ENCODE measurements at regions not wholly inside any gene's neighbourhood (a gene's known extent, or its start where the extent isn't known, plus 50 kb on each side); places are given as distances from the start of the nearest gene placed in this dataset.
"Not testable (repeated sequence)": the region's sequence is repeated elsewhere in the genome, so short reads cannot be mapped to it uniquely, and the experiment has no call there.

GRCh38 chr9:63912451-63912850, 1372.6 kb downstream of the FOXD4L5 start:
- DNase-seq, result not testable (repeated sequence)

- DNase-seq, result not testable (repeated sequence)
Measured at GRCh38 chr9:63909076-63909475, 1375.9 kb downstream of the FOXD4L5 start.

- not testable (repeated sequence) for DNase-seq
Measured at GRCh38 chr9:63899637-63900190, 1385.3 kb downstream of the FOXD4L5 start.

GRCh38 chr9:63881386-63881785, 1403.6 kb downstream of the FOXD4L5 start:
- not testable (repeated sequence) for DNase-seq

- DNase-seq, result not testable (repeated sequence)
Measured at GRCh38 chr9:63876380-63876779, 1408.6 kb downstream of the FOXD4L5 start.

- DNase-seq, result no peak
Measured at GRCh38 chr9:63859475-63860215, 1425.4 kb downstream of the FOXD4L5 start.

GRCh38 chr9:63859090-63859474, 1425.9 kb downstream of the FOXD4L5 start:
- not testable (repeated sequence) for DNase-seq

GRCh38 chr9:63853140-63853751, 1431.8 kb downstream of the FOXD4L5 start:
- DNase-seq, result not testable (repeated sequence)

GRCh38 chr9:63824804-63825203, 1460.2 kb downstream of the FOXD4L5 start:
- DNase-seq, result not testable (repeated sequence)

GRCh38 chr9:63823375-63824201, 1461.4 kb downstream of the FOXD4L5 start:
- DNase-seq, result not testable (repeated sequence)

- not testable (repeated sequence) for DNase-seq
Measured at GRCh38 chr9:63822615-63823374, 1462.2 kb downstream of the FOXD4L5 start.

- not testable (repeated sequence) for DNase-seq
Measured at GRCh38 chr9:63821293-63821692, 1463.7 kb downstream of the FOXD4L5 start.

- not testable (repeated sequence) for DNase-seq
Measured at GRCh38 chr9:63820882-63821281, 1464.1 kb downstream of the FOXD4L5 start.

GRCh38 chr9:63820383-63820782, 1464.6 kb downstream of the FOXD4L5 start:
- not testable (repeated sequence) for DNase-seq

- peak; percentile 10 for DNase-seq
Measured at GRCh38 chr9:63817622-63818518, 1467.1 kb downstream of the FOXD4L5 start.

GRCh38 chr9:63816751-63817621, 1468.0 kb downstream of the FOXD4L5 start:
- peak; percentile 78 for DNase-seq

GRCh38 chr9:63814970-63815669, 1469.9 kb downstream of the FOXD4L5 start:
- DNase-seq, result not testable (repeated sequence)

- DNase-seq, result not testable (repeated sequence)
Measured at GRCh38 chr9:63813391-63814021, 1471.5 kb downstream of the FOXD4L5 start.
